ENCODE measurements at regions not wholly inside any gene's neighbourhood (a gene's known extent, or its start where the extent isn't known, plus 50 kb on each side); places are given as distances from the start of the nearest gene placed in this dataset.
"Not testable (repeated sequence)": the region's sequence is repeated elsewhere in the genome, so short reads cannot be mapped to it uniquely, and the experiment has no call there.

- H3K4me3 ChIP-seq (ENCODE audit: control insufficient read depth, low read depth, low read length) = no peak overlapping the region
- peak; percentile 73 for DNase-seq (ENCODE audit: low read depth)
- TF ChIP-seq CTCF (conservative IDR thresholded peaks at IDR 0.05; ENCODE audit: control insufficient read depth, insufficient read depth, low read depth, low read length) = no peak
Observed at GRCh38 chr16:65570261-65570660, 448.4 kb upstream of the CDH11 start.

GRCh38 chr16:65559846-65560245, 438.0 kb upstream of the CDH11 start:
- DNase-seq (ENCODE audit: low read depth) = no peak
- no peak overlapping the region for H3K4me3 ChIP-seq (ENCODE audit: control insufficient read depth, low read depth, low read length)
- TF ChIP-seq CTCF (conservative IDR thresholded peaks at IDR 0.05; ENCODE audit: control insufficient read depth, insufficient read depth, low read depth, low read length) = no peak

- not testable (repeated sequence) for H3K4me3 ChIP-seq (ENCODE audit: control insufficient read depth, low read depth, low read length); DNase-seq (ENCODE audit: low read depth)
Observed at GRCh38 chr16:65549689-65550088, 427.8 kb upstream of the CDH11 start.

- TF ChIP-seq CTCF (conservative IDR thresholded peaks at IDR 0.05; ENCODE audit: control insufficient read depth, insufficient read depth, low read depth, low read length) = peak; percentile 11
- no peak for DNase-seq (ENCODE audit: low read depth)
- H3K4me3 ChIP-seq (ENCODE audit: control insufficient read depth, low read depth, low read length) = no peak overlapping the region
Observed at GRCh38 chr16:65548470-65548869, 426.6 kb upstream of the CDH11 start.

- no peak overlapping the region for H3K4me3 ChIP-seq (ENCODE audit: control insufficient read depth, low read depth, low read length)
- TF ChIP-seq CTCF (conservative IDR thresholded peaks at IDR 0.05; ENCODE audit: control insufficient read depth, insufficient read depth, low read depth, low read length) = no peak
Observed at GRCh38 chr16:65547772-65548446, 426.0 kb upstream of the CDH11 start.

GRCh38 chr16:65546353-65546791, 424.5 kb upstream of the CDH11 start:
- no peak for TF ChIP-seq CTCF (conservative IDR thresholded peaks at IDR 0.05; ENCODE audit: control insufficient read depth, insufficient read depth, low read depth, low read length)
- peak; percentile 66 for DNase-seq (ENCODE audit: low read depth)
- no peak overlapping the region for H3K4me3 ChIP-seq (ENCODE audit: control insufficient read depth, low read depth, low read length)

More at GRCh38 chr16:65547772-65548446, 426.0 kb upstream of the CDH11 start:
- peak; percentile 89 for DNase-seq (ENCODE audit: low read depth)

- no peak for DNase-seq (ENCODE audit: low read depth)
- no peak overlapping the region for H3K4me3 ChIP-seq (ENCODE audit: control insufficient read depth, low read depth, low read length)
- no peak for TF ChIP-seq CTCF (conservative IDR thresholded peaks at IDR 0.05; ENCODE audit: control insufficient read depth, insufficient read depth, low read depth, low read length)
Observed at GRCh38 chr16:65545413-65545956, 423.6 kb upstream of the CDH11 start.

Measured in fibroblast of mammary gland (primary cell).